HuH-7.5 (cell line): ENCODE measurements at regions not wholly inside any gene's neighbourhood (a gene's known extent, or its start where the extent isn't known, plus 50 kb on each side); places are given as distances from the start of the nearest gene placed in this dataset.

Source experiments
- DNase-seq: peaks from one replicate; pipeline ENCODE4 v3.0.0; 2011; ENCODE audit warnings: low spot score

DNA sequence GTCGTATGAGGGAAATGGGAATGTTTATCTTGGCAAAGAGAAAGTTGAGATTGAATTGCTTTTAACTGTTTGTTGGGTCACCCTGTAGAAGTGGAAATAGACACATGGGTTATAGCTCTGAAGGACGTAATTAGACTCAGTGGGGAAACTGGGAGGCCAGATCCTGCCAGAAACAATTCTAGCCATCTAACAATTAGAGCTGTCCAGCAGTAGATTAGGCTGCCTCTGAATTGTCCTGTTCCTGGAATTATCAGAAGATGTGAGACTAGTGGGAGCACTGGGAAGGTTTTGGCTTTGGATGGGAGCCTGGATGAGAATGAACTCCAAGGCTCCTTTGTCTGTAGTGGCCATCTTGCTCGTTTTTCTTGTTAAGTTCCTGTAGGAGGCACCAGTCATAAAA is 61.9 kb upstream of the IGFBP7 start:
- DNase-seq, result no peak

- DNase-seq, result no peak
Observed at GRCh38 chr4:57168982-57169381, 58.8 kb upstream of the IGFBP7 start.

DNA sequence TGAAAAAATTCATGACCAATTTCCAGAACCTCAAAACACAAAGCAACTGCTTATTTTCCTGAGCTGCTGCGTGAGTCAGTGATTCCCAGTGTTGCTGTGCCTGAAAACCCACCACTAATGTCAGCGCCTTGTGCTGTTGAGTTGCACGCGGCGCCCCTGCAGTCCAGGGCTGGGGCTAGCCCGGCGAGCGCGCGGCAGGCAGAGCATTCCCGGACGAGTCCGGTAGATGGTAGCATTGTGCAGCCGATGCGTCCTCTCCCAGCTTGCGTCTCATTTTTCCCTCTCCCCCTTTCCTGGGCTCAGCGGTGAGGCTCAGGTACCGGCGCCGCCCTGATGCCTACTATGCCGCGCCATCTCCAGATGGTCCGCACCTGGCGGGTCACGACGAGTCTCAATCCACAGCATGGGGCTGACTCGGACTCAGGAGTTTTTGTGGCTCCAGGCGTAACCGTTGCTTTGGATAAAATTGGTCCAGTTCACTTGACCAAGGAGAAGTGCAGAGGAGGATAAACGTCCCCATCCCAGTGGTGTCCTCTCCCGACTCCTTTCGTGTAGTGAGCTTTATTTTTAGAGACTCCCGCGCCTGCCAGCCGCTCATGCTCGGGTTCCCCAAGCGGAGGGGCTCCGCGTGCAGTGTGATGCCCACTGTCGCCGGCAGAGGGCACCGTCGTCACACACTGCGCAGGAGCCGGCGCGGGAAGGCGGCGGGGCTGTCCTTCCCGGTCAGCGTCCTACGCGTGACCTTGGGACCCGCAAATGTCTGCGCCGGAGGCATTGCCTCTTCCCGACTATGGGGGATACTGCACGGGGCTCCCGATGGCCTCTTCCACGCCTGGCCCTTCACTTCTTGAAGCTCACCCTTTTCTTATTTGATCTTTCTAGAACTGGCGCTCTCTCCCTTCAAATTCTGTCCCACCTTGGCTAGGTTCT is 53.6 kb upstream of the IGFBP7 start:
- DNase-seq, result peak; percentile 43

DNA sequence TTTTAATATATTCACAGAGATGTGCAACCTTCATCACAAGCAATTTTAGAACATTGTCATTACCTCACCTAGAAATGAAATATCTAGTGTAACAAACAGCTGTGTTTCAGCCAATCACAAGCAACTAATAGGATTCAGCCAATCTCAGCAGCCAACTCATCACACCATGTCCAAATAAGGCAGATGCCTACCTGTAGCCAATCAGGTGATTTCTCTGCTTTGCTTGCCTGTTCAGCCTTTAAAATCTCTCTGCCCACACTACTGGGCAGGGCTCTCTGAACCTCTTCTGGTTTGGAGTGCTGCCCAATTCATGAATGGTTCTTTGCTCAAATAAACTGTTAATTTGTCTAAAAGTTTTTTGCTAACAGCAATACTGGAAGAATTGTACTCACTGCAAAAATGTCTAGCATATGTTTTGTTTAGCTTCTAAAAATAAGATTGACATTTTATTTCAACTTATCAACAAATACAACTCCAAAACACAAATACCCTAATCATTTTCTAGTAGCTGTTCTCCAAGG is 52.4 kb upstream of the IGFBP7 start:
- no peak for DNase-seq
